GM12878 (cell line): ENCODE measurements at regions not wholly inside any gene's neighbourhood (a gene's known extent, or its start where the extent isn't known, plus 50 kb on each side); places are given as distances from the start of the nearest gene placed in this dataset.

ENCODE experiments used
- CHD4 ChIP-seq: fragments of 200-600 bp; sonication (generic); IDR thresholded peaks from 2 replicates; pipeline ENCODE4 v1.6.1; 2016; ENCODE audit warnings: mild to moderate bottlenecking
- CUX1 ChIP-seq: IDR thresholded peaks from 2 replicates; pipeline ENCODE4 v1.6.1; 2012; ENCODE audit warnings: improper control_type of control experiment, low read depth, low read length; ENCODE audit not compliant: insufficient replicate concordance
- NR2C2 ChIP-seq: IDR thresholded peaks from 2 replicates; pipeline ENCODE4 v1.6.1; 2011; ENCODE audit warnings: borderline replicate concordance, low read depth; ENCODE audit not compliant: control insufficient read depth, insufficient read length
- RAD51 ChIP-seq: fragments of 450-650 bp; IDR thresholded peaks from 2 replicates; pipeline ENCODE4 v1.6.1; 2016; ENCODE audit warnings: moderate library complexity, mild to moderate bottlenecking, inconsistent platforms
- SREBF2 ChIP-seq: IDR thresholded peaks from 2 replicates; pipeline ENCODE4 v1.6.1; 2012; ENCODE audit warnings: mild to moderate bottlenecking, low read length
- ZNF592 ChIP-seq: fragments of 450-650 bp; IDR thresholded peaks from 2 replicates; pipeline ENCODE4 v1.6.1; 2017; ENCODE audit warnings: mild to moderate bottlenecking, moderate library complexity
- TF ChIP-seq, protein P1 (sequence below): IDR thresholded peaks from 2 replicates; pipeline ENCODE4 v1.6.1; 2011; ENCODE audit warnings: borderline replicate concordance, low read depth, mild to moderate bottlenecking, moderate library complexity, mixed read lengths, low read length; ENCODE audit not compliant: insufficient read depth; ENCODE audit errors: extremely low read length

GRCh38 chr4:38532908-38533499 lies 131.0 kb upstream of the KLF3 start (continued):
- TF ChIP-seq ZNF592 (no peak), RAD51 (no peak), SREBF2 (no peak), CUX1 (no peak), NR2C2 (no peak), CHD4 (no peak)
- TF ChIP-seq, protein P1, sequence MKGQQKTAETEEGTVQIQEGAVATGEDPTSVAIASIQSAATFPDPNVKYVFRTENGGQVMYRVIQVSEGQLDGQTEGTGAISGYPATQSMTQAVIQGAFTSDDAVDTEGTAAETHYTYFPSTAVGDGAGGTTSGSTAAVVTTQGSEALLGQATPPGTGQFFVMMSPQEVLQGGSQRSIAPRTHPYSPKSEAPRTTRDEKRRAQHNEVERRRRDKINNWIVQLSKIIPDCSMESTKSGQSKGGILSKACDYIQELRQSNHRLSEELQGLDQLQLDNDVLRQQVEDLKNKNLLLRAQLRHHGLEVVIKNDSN = no peak
